HepG2 (cell line): ENCODE measurements at regions not wholly inside any gene's neighbourhood (a gene's known extent, or its start where the extent isn't known, plus 50 kb on each side); places are given as distances from the start of the nearest gene placed in this dataset.

ENCODE experiments used
- ATAC-seq: fragments of 200-7000 bp; cut with Tn5 transposase; 3 replicates; pipeline ENCODE4 v1.9.1; 2020; ENCODE audit warnings: mild to moderate bottlenecking, moderate library complexity
- BruUV-seq: library from RNA; stranded (reverse); fragments of 400-500 nt; replicated peaks from 2 replicates; lab custom pipeline; 2021; lab: Mats Ljungman, UMichigan
- CTCF ChIA-PET: fragments of 300-600 bp; formaldehyde crosslinking; extraction: SDS; loops from one replicate; lab custom pipeline; 2021; ENCODE audit warnings: low total read pairs, inconsistent platforms, low intra/inter-chr PET ratio; lab: Yijun Ruan, JAX
- POLR2A ChIA-PET: fragments of 350-600 bp; sonication (Branson Sonifier 250); formaldehyde crosslinking; loops from one replicate; lab custom pipeline; 2020; ENCODE audit warnings: antibody characterized with exemption, inconsistent platforms; lab: Yijun Ruan, JAX
- DNase-seq: peaks from one replicate; pipeline ENCODE4 v3.0.0-alpha.2; 2015; ENCODE audit warnings: low spot score
- FAIRE-seq: peaks from 3 replicates; lab custom pipeline; 2011; peaks lifted over from hg19 to GRCh38; lab: Jason Lieb, UNC
- H2AFZ ChIP-seq: one replicate; pipeline ENCODE4 v1.6.1; 2011; ENCODE audit warnings: low read length, inconsistent platforms
- H3K27ac ChIP-seq: fragments of 300-600 bp; 3 replicates; pipeline ENCODE4 v1.8.0; 2011; ENCODE audit warnings: mixed run types, mild to moderate bottlenecking, mixed read lengths, low read length, inconsistent platforms; ENCODE audit not compliant: insufficient read depth; ENCODE audit errors: extremely low read length
- H3K27me3 ChIP-seq, 2 experiments: fragments of 200-600 bp in 1 of 2; 2 replicates in 1 of 2; 3 replicates in 1 of 2; pipeline versions ENCODE4 v1.6.0 to v1.8.0; 2011; ENCODE audit warnings: low read length in 2 of 2, mild to moderate bottlenecking in 2 of 2, moderate library complexity in 2 of 2, inconsistent platforms in 1 of 2; ENCODE audit not compliant: insufficient read depth in 2 of 2, control insufficient read depth in 1 of 2
- H3K36me3 ChIP-seq, 2 experiments: fragments of 200-600 bp in 1 of 2; replicated peaks in 1 of 2; 2 replicates in 1 of 2; 3 replicates in 1 of 2; pipeline versions ENCODE4 v1.5.1 to v1.8.0; 2011; ENCODE audit warnings: low read length in 2 of 2, inconsistent platforms in 1 of 2; ENCODE audit not compliant: insufficient read depth in 2 of 2, control insufficient read depth in 1 of 2
- H3K4me1 ChIP-seq: 2 replicates; pipeline ENCODE4 v1.5.1; 2012; ENCODE audit warnings: low read length, inconsistent platforms; ENCODE audit not compliant: insufficient read depth
- H3K4me2 ChIP-seq: 2 replicates; pipeline ENCODE4 v1.6.0; 2011; ENCODE audit warnings: low read depth, low read length, inconsistent platforms
- H3K4me3 ChIP-seq, 3 experiments: fragments of 200-600 bp in 1 of 3; sonication (generic), shearing (Covaris generic) in 1 of 3; replicated peaks in 1 of 3; 2 replicates each; pipeline ENCODE4 v1.5.1; 2011 to 2016; ENCODE audit warnings: low read length in 3 of 3, inconsistent platforms in 2 of 3, low read depth in 2 of 3, mild to moderate bottlenecking in 2 of 3, control low read depth in 1 of 3, mixed read lengths in 1 of 3; ENCODE audit not compliant: insufficient read depth in 1 of 3
- H3K79me2 ChIP-seq: one replicate; pipeline ENCODE4 v1.6.1; 2011; ENCODE audit warnings: low read length, inconsistent platforms; ENCODE audit not compliant: insufficient read depth
- H3K9ac ChIP-seq: 2 replicates; pipeline ENCODE4 v1.6.0; 2011; ENCODE audit warnings: mild to moderate bottlenecking, low read depth, low read length, inconsistent platforms; ENCODE audit not compliant: insufficient read depth
- H3K9me3 ChIP-seq: 2 replicates; pipeline ENCODE4 v1.5.1; 2012; ENCODE audit warnings: mild to moderate bottlenecking, low read length
- H4K20me1 ChIP-seq: 2 replicates; pipeline ENCODE4 v1.6.0; 2011; ENCODE audit warnings: inconsistent platforms, mild to moderate bottlenecking, low read length, moderate library complexity; ENCODE audit not compliant: insufficient read depth
- KDM4B ChIP-seq: sonication (generic); formaldehyde crosslinking; IDR thresholded peaks from 2 replicates; pipeline ENCODE4 v1.4.0; 2020; ENCODE audit warnings: missing genetic modification reagents
- MTF2 ChIP-seq: sonication (generic); formaldehyde crosslinking; IDR thresholded peaks from 2 replicates; pipeline ENCODE4 v1.5.0; 2020; ENCODE audit warnings: missing genetic modification reagents, borderline replicate concordance
- TRIM24 ChIP-seq: sonication (generic); formaldehyde crosslinking; IDR thresholded peaks from 2 replicates; pipeline ENCODE4 v1.8.0; 2022; ENCODE audit warnings: mild to moderate bottlenecking, missing genetic modification reagents
- ZNF224 ChIP-seq: sonication (generic); formaldehyde crosslinking; IDR thresholded peaks from 2 replicates; pipeline ENCODE4 v1.5.0; 2020; ENCODE audit warnings: mild to moderate bottlenecking, missing genetic modification reagents
- ZNF34 ChIP-seq: sonication (generic); formaldehyde crosslinking; IDR thresholded peaks from 2 replicates; pipeline ENCODE4 v1.4.0; 2020; ENCODE audit warnings: mild to moderate bottlenecking, missing genetic modification reagents, borderline replicate concordance
- ZNF709 ChIP-seq: sonication (generic); formaldehyde crosslinking; IDR thresholded peaks from 2 replicates; pipeline ENCODE4 v1.5.0; 2020; ENCODE audit warnings: mild to moderate bottlenecking, missing genetic modification reagents
- in situ Hi-C: cut with HindIII; loops from 2 replicates; pipeline ENCODE4 v1.10.0; 2017; ENCODE audit warnings: low pct_unique_long_range_greater_than_20kb; ENCODE audit not compliant: extremely low pct_ligation_motif_present
- intact Hi-C: fragments of 100-400 bp; cut with micrococcal nuclease; formaldehyde crosslinking; loops from one replicate; pipeline ENCODE4 v1.10.0; 2022; ENCODE audit not compliant: unreplicated experiment
- TF ChIP-seq, protein P1 (sequence below): sonication (generic); formaldehyde crosslinking; IDR thresholded peaks from 2 replicates; pipeline ENCODE4 v1.4.0; 2020; ENCODE audit warnings: missing genetic modification reagents, mild to moderate bottlenecking, borderline replicate concordance
- TF ChIP-seq, protein P2 (sequence below): sonication (generic); formaldehyde crosslinking; IDR thresholded peaks from 2 replicates; pipeline ENCODE4 v1.4.0; 2020; ENCODE audit warnings: missing genetic modification reagents
- TF ChIP-seq, protein P3 (sequence below): sonication (generic); formaldehyde crosslinking; IDR thresholded peaks from 2 replicates; pipeline ENCODE4 v1.4.0; 2020; ENCODE audit warnings: mild to moderate bottlenecking, missing genetic modification reagents
- TF ChIP-seq, protein P4 (sequence below): sonication (generic); formaldehyde crosslinking; IDR thresholded peaks from 2 replicates; pipeline ENCODE4 v1.4.0; 2020; ENCODE audit warnings: missing genetic modification reagents, borderline replicate concordance
- TF ChIP-seq, protein P5 (sequence below): sonication (generic); formaldehyde crosslinking; IDR thresholded peaks from 2 replicates; pipeline ENCODE4 v1.4.0; 2020; ENCODE audit warnings: missing genetic modification reagents

DNA sequence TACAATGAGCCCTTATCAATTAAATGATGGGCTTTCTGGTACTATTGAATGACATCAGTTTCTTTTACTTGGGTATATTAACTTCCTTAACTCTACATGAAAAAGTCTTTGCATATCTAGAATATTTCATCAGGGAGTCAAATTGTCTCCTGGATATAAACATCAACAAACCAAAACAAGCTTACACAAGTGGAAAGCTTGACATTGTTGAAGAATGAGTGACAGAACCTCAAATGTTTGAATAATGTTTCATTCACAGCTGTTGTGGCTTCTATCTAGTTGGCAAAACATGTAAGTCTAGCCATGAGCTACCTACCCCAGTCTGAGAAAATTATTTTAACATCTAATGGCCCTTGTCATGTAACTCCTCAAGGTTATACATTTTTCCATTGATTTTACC, 604.8 kb upstream of the ADAMTS5 start:
- Histone ChIP-seq H3K4me1 (no peaks in the 10 kb centered on the region), H3K9me3 (peaks cover 80% of the 10 kb centered on the region), H3K4me2 (no peak overlapping the region), H3K27me3 (no peaks in the 10 kb centered on the region), H3K27ac (no peak overlapping the region), H3K79me2 (no peaks in the 10 kb centered on the region), H3K36me3 (no peaks in the 10 kb centered on the region), H3K4me3 (no peak overlapping the region), H4K20me1 (no peaks in the 10 kb centered on the region), H2AFZ (no peak overlapping the region), H3K9ac (no peak overlapping the region)
- DNase-seq (no peak), ATAC-seq (no peak), FAIRE-seq (no peak)
- in situ Hi-C loops (loop anchor here (25.0 kb wide), 1 partner anchor 91 kb away; no protein-coding TSS in a partner anchor), intact Hi-C loops (no loop called here)
- ChIA-PET CTCF (no interaction called here), POLR2A (no interaction called here)
- BruUV-seq, result no TSS peak
- TF ChIP-seq, protein P1, sequence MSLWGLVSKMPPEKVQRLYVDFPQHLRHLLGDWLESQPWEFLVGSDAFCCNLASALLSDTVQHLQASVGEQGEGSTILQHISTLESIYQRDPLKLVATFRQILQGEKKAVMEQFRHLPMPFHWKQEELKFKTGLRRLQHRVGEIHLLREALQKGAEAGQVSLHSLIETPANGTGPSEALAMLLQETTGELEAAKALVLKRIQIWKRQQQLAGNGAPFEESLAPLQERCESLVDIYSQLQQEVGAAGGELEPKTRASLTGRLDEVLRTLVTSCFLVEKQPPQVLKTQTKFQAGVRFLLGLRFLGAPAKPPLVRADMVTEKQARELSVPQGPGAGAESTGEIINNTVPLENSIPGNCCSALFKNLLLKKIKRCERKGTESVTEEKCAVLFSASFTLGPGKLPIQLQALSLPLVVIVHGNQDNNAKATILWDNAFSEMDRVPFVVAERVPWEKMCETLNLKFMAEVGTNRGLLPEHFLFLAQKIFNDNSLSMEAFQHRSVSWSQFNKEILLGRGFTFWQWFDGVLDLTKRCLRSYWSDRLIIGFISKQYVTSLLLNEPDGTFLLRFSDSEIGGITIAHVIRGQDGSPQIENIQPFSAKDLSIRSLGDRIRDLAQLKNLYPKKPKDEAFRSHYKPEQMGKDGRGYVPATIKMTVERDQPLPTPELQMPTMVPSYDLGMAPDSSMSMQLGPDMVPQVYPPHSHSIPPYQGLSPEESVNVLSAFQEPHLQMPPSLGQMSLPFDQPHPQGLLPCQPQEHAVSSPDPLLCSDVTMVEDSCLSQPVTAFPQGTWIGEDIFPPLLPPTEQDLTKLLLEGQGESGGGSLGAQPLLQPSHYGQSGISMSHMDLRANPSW (CRISPR knock-in tag), result no peak
- TF ChIP-seq, protein P2, sequence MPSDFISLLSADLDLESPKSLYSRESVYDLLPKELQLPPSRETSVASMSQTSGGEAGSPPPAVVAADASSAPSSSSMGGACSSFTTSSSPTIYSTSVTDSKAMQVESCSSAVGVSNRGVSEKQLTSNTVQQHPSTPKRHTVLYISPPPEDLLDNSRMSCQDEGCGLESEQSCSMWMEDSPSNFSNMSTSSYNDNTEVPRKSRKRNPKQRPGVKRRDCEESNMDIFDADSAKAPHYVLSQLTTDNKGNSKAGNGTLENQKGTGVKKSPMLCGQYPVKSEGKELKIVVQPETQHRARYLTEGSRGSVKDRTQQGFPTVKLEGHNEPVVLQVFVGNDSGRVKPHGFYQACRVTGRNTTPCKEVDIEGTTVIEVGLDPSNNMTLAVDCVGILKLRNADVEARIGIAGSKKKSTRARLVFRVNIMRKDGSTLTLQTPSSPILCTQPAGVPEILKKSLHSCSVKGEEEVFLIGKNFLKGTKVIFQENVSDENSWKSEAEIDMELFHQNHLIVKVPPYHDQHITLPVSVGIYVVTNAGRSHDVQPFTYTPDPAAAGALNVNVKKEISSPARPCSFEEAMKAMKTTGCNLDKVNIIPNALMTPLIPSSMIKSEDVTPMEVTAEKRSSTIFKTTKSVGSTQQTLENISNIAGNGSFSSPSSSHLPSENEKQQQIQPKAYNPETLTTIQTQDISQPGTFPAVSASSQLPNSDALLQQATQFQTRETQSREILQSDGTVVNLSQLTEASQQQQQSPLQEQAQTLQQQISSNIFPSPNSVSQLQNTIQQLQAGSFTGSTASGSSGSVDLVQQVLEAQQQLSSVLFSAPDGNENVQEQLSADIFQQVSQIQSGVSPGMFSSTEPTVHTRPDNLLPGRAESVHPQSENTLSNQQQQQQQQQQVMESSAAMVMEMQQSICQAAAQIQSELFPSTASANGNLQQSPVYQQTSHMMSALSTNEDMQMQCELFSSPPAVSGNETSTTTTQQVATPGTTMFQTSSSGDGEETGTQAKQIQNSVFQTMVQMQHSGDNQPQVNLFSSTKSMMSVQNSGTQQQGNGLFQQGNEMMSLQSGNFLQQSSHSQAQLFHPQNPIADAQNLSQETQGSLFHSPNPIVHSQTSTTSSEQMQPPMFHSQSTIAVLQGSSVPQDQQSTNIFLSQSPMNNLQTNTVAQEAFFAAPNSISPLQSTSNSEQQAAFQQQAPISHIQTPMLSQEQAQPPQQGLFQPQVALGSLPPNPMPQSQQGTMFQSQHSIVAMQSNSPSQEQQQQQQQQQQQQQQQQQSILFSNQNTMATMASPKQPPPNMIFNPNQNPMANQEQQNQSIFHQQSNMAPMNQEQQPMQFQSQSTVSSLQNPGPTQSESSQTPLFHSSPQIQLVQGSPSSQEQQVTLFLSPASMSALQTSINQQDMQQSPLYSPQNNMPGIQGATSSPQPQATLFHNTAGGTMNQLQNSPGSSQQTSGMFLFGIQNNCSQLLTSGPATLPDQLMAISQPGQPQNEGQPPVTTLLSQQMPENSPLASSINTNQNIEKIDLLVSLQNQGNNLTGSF (CRISPR knock-in tag), result no peak
- TF ChIP-seq KDM4B, result no peak
- TF ChIP-seq, protein P3, sequence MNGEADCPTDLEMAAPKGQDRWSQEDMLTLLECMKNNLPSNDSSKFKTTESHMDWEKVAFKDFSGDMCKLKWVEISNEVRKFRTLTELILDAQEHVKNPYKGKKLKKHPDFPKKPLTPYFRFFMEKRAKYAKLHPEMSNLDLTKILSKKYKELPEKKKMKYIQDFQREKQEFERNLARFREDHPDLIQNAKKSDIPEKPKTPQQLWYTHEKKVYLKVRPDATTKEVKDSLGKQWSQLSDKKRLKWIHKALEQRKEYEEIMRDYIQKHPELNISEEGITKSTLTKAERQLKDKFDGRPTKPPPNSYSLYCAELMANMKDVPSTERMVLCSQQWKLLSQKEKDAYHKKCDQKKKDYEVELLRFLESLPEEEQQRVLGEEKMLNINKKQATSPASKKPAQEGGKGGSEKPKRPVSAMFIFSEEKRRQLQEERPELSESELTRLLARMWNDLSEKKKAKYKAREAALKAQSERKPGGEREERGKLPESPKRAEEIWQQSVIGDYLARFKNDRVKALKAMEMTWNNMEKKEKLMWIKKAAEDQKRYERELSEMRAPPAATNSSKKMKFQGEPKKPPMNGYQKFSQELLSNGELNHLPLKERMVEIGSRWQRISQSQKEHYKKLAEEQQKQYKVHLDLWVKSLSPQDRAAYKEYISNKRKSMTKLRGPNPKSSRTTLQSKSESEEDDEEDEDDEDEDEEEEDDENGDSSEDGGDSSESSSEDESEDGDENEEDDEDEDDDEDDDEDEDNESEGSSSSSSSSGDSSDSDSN, result no peak
- no peak for TF ChIP-seq MTF2 (CRISPR knock-in tag)
- no peak for TF ChIP-seq ZNF709 (CRISPR knock-in tag)
- TF ChIP-seq, protein P4, sequence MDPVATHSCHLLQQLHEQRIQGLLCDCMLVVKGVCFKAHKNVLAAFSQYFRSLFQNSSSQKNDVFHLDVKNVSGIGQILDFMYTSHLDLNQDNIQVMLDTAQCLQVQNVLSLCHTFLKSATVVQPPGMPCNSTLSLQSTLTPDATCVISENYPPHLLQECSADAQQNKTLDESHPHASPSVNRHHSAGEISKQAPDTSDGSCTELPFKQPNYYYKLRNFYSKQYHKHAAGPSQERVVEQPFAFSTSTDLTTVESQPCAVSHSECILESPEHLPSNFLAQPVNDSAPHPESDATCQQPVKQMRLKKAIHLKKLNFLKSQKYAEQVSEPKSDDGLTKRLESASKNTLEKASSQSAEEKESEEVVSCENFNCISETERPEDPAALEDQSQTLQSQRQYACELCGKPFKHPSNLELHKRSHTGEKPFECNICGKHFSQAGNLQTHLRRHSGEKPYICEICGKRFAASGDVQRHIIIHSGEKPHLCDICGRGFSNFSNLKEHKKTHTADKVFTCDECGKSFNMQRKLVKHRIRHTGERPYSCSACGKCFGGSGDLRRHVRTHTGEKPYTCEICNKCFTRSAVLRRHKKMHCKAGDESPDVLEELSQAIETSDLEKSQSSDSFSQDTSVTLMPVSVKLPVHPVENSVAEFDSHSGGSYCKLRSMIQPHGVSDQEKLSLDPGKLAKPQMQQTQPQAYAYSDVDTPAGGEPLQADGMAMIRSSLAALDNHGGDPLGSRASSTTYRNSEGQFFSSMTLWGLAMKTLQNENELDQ (CRISPR knock-in tag), result no peak
- no peak for TF ChIP-seq ZNF224 (CRISPR knock-in tag)
- no peak for TF ChIP-seq ZNF34 (CRISPR knock-in tag)
- no peak for TF ChIP-seq TRIM24 (CRISPR knock-in tag)
- TF ChIP-seq, protein P5, sequence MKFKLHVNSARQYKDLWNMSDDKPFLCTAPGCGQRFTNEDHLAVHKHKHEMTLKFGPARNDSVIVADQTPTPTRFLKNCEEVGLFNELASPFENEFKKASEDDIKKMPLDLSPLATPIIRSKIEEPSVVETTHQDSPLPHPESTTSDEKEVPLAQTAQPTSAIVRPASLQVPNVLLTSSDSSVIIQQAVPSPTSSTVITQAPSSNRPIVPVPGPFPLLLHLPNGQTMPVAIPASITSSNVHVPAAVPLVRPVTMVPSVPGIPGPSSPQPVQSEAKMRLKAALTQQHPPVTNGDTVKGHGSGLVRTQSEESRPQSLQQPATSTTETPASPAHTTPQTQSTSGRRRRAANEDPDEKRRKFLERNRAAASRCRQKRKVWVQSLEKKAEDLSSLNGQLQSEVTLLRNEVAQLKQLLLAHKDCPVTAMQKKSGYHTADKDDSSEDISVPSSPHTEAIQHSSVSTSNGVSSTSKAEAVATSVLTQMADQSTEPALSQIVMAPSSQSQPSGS, result no peak
